ENCODE measurements at regions not wholly inside any gene's neighbourhood (a gene's known extent, or its start where the extent isn't known, plus 50 kb on each side); places are given as distances from the start of the nearest gene placed in this dataset.

DNA sequence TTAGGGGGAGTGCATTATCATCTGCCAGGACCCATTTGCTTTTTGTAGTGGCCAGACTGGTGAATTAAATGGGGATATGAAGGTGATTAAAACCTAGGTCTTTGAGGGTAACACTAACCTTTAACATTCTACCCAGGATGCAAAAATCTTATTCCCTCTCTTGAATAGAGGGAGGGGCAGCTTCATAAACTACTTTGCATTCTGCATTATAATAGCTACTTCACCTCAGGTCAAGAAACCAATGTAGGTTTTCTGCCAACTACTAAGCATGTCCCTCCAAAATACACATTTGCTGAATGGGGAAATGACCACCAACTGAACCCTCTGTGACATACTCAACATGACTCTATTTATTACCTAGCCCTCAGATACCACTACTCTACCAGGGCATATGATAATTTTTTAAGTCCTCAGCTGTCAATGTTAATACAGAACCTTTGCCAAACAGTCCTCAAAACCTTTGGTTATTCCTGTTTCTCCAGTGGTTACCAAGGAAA, 477.6 kb upstream of the CD180 start:
- no peak for TF ChIP-seq EGR1 (IDR thresholded peaks at IDR 0.05; ENCODE audit: low read depth)
- TF ChIP-seq MAX (IDR thresholded peaks at IDR 0.05) = no peak
- TF ChIP-seq EZH2phosphoT487 (IDR thresholded peaks at IDR 0.05; ENCODE audit: borderline replicate concordance) = no peak
- TF ChIP-seq EZH2 (IDR thresholded peaks at IDR 0.05) = no peak
- TF ChIP-seq ELF1 (IDR thresholded peaks at IDR 0.05; ENCODE audit: borderline replicate concordance, low read depth) = no peak
- TF ChIP-seq, protein P1, sequence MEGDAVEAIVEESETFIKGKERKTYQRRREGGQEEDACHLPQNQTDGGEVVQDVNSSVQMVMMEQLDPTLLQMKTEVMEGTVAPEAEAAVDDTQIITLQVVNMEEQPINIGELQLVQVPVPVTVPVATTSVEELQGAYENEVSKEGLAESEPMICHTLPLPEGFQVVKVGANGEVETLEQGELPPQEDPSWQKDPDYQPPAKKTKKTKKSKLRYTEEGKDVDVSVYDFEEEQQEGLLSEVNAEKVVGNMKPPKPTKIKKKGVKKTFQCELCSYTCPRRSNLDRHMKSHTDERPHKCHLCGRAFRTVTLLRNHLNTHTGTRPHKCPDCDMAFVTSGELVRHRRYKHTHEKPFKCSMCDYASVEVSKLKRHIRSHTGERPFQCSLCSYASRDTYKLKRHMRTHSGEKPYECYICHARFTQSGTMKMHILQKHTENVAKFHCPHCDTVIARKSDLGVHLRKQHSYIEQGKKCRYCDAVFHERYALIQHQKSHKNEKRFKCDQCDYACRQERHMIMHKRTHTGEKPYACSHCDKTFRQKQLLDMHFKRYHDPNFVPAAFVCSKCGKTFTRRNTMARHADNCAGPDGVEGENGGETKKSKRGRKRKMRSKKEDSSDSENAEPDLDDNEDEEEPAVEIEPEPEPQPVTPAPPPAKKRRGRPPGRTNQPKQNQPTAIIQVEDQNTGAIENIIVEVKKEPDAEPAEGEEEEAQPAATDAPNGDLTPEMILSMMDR (IDR thresholded peaks at IDR 0.05 in 2 of 3, conservative IDR thresholded peaks at IDR 0.05 in 1 of 3; ENCODE audit: borderline replicate concordance in 1 of 3, insufficient read depth in 1 of 3, low read depth in 2 of 3, low read length in 2 of 3) = no peak
- TF ChIP-seq POLR2AphosphoS5 (IDR thresholded peaks at IDR 0.05; ENCODE audit: low read depth, low read length) = no peak
